Skeletal muscle satellite cell (primary cell): ENCODE measurements at regions not wholly inside any gene's neighbourhood (a gene's known extent, or its start where the extent isn't known, plus 50 kb on each side); places are given as distances from the start of the nearest gene placed in this dataset.

Experiments used
- H3K27me3 ChIP-seq: 2 replicates; pipeline ENCODE4 v1.7.0; 2013; ENCODE audit warnings: low read length; ENCODE audit not compliant: control insufficient read depth, insufficient read depth
- H3K36me3 ChIP-seq: 2 replicates; pipeline ENCODE4 v1.7.0; 2013; ENCODE audit warnings: mild to moderate bottlenecking, control low read depth, low read length; ENCODE audit not compliant: insufficient read depth
- H3K4me1 ChIP-seq: 2 replicates; pipeline ENCODE4 v1.7.0; 2013; ENCODE audit warnings: low read length; ENCODE audit not compliant: control insufficient read depth, insufficient read depth
- H3K4me2 ChIP-seq: 2 replicates; pipeline ENCODE4 v1.7.0; 2013; ENCODE audit warnings: mild to moderate bottlenecking, low read length
- H3K4me3 ChIP-seq: 2 replicates; pipeline ENCODE4 v1.7.0; 2013; ENCODE audit warnings: low read length
- H3K9ac ChIP-seq: 2 replicates; pipeline ENCODE4 v1.7.0; 2013; ENCODE audit warnings: mild to moderate bottlenecking, low read depth, low read length, moderate library complexity
- H3K9me3 ChIP-seq: replicated peaks from 2 replicates; pipeline ENCODE4 v1.7.0; 2013; ENCODE audit warnings: mild to moderate bottlenecking, control low read depth, low read length

DNA sequence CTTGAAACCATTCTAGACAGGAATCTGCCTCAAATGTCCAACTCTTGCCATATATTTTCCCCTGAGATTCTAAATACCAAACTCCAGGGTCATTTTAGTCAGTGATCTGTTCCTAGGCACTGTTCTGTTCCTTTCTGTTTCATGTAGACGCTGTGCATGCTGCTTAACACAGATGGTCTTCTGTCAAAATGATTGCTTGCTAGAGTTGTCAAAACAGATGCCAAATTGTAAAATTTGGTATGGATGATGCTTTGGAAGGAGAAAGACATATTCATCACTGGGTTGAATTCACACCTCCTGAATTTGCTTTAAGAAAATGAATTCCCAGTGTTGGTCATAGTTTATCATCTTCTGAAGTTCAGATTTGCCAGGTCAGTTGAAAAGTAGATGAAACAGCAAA is 425.9 kb downstream of the ETS1 start:
- Histone ChIP-seq H3K36me3 (no peaks in the 10 kb centered on the region), H3K27me3 (no peaks in the 10 kb centered on the region), H3K9ac (no peak overlapping the region), H3K9me3 (no peaks in the 10 kb centered on the region), H3K4me1 (no peaks in the 10 kb centered on the region), H3K4me3 (no peak overlapping the region), H3K4me2 (no peak overlapping the region)

- Histone ChIP-seq H3K36me3 (no peaks in the 10 kb centered on the region), H3K4me3 (no peak overlapping the region), H3K4me1 (no peaks in the 10 kb centered on the region), H3K27me3 (no peaks in the 10 kb centered on the region), H3K4me2 (no peak overlapping the region), H3K9ac (no peak overlapping the region), H3K9me3 (no peaks in the 10 kb centered on the region)
Observed at GRCh38 chr11:128158860-128159259, 428.5 kb downstream of the ETS1 start.

DNA sequence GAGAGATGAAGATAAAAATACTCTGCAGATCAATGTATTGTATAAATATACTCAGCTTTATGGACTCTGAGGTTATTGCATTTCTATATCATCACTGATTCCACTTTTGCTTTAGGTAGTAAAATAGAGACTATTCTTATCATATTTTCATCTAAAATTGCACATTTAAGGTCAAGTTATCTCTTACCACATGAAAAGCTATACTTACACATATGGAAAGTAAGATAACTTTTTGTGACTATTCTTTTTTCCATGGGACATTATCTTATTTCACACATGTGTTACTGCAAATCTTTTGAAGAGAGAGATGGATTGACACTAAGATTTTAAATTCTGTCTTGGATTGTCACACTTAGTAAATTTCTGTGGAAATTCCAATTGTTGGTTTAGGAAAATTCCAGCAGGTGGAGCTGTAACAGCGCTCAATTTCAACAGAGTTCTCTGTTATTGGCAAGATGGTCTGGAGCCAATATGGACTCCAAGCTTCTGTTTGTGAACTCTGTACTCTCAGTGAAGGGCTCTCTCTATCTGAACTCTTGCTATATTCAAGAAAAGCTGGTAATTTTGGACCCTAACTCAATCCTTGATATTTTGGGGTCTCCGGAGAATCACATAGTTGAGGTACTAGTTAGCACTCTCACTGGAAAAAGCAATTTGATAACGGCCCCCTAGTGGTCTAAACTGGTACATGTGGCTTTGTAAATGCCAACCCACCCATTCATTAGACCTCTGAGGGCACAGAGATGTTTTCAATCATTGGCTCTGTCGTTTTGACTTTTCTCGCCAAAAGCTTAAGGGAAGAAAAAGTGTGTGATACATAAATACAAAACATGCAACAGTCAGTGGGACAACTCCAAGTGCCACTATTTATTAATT is 429.7 kb downstream of the ETS1 start:
- H3K9ac ChIP-seq: peak overlapping the region; percentile 50
- no peaks in the 10 kb centered on the region for H3K27me3 ChIP-seq
- H3K9me3 ChIP-seq: no peaks in the 10 kb centered on the region
- H3K36me3 ChIP-seq: no peaks in the 10 kb centered on the region
- peak overlapping the region; percentile 78 for H3K4me2 ChIP-seq
- H3K4me3 ChIP-seq: peak overlapping the region; percentile 55
- no peaks in the 10 kb centered on the region for H3K4me1 ChIP-seq

- Histone ChIP-seq H3K9ac (no peak overlapping the region), H3K4me3 (no peak overlapping the region), H3K36me3 (no peaks in the 10 kb centered on the region), H3K4me2 (no peak overlapping the region), H3K9me3 (no peaks in the 10 kb centered on the region), H3K4me1 (no peaks in the 10 kb centered on the region), H3K27me3 (no peaks in the 10 kb centered on the region)
Observed at GRCh38 chr11:128156486-128156885, 430.9 kb downstream of the ETS1 start.

DNA sequence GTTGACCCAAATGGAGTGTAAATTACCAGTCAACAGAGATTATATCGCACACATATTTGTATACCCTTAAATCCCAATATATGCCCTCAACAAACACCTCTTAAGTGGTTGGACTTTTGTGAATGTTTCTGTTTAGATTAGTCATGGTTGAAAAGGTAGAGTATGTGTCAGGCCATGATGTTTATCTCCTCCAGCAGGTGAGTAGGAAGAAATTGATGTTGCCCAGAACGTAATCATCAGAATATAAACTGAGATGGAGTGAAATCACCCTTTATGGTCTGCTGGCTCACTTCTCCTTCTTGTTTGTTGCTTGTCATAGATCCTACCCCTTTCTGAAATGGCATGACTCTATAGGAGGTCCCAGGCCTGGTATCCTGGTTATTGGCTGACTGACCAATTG is 431.8 kb downstream of the ETS1 start:
- Histone ChIP-seq H3K36me3 (no peaks in the 10 kb centered on the region), H3K4me3 (no peak overlapping the region), H3K27me3 (no peaks in the 10 kb centered on the region), H3K4me2 (no peak overlapping the region), H3K4me1 (no peaks in the 10 kb centered on the region), H3K9me3 (no peaks in the 10 kb centered on the region), H3K9ac (no peak overlapping the region)

GRCh38 chr11:128153697-128154048 is 433.7 kb downstream of the ETS1 start:
- H3K27me3 ChIP-seq: no peaks in the 10 kb centered on the region
- no peaks in the 10 kb centered on the region for H3K36me3 ChIP-seq
- no peaks in the 10 kb centered on the region for H3K4me1 ChIP-seq
- no peak overlapping the region for H3K4me2 ChIP-seq
- H3K9me3 ChIP-seq: no peaks in the 10 kb centered on the region
- no peak overlapping the region for H3K9ac ChIP-seq
- no peak overlapping the region for H3K4me3 ChIP-seq

- H3K9ac ChIP-seq: no peak overlapping the region
- no peaks in the 10 kb centered on the region for H3K36me3 ChIP-seq
- H3K4me2 ChIP-seq: no peak overlapping the region
- no peaks in the 10 kb centered on the region for H3K27me3 ChIP-seq
- no peak overlapping the region for H3K4me3 ChIP-seq
- H3K9me3 ChIP-seq: no peaks in the 10 kb centered on the region
- no peaks in the 10 kb centered on the region for H3K4me1 ChIP-seq
Observed at GRCh38 chr11:128152796-128153696, 434.3 kb downstream of the ETS1 start.

DNA sequence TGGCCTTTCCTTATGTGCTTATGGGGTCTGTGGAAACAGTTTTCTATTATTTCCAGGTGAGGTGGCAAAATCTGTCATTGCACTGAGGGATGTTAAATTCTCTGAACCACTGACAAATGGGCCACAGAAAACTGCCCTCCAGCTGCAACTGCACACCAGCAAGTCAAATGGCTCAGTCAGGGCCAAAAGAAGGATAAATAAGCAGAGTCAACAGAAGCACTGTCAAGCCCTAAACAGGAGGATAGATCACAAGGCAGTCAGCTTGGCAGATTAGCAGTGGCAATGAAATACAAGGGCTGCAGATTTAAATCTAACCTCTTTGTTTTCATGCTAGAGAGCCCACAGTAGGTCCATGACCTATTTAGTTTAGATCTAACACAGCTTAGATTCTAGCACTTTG is 435.6 kb downstream of the ETS1 start:
- Histone ChIP-seq H3K9me3 (no peaks in the 10 kb centered on the region), H3K4me1 (peaks cover 3% of the 10 kb centered on the region), H3K4me2 (no peak overlapping the region), H3K36me3 (no peaks in the 10 kb centered on the region), H3K27me3 (no peaks in the 10 kb centered on the region), H3K4me3 (no peak overlapping the region), H3K9ac (no peak overlapping the region)

DNA sequence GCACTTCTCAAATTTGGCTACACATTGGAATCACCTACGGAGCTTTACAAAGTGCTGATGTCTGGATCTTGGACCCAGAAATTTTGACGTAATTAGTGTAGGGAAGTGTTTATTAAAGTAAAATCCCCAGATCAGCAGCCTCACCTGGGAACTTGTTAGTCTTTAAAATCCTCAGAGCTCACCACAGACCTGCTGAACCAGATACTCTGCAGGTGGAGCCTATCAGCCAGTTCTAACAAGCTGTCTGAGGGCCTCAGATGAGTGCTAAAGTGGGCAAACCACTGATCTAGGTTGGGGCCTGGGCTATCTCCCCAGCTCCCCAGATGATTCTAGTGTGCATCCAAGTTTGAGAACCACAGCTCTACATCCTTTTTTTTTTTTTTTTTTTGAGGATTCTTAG is 436.0 kb downstream of the ETS1 start:
- Histone ChIP-seq H3K9ac (no peak overlapping the region), H3K4me1 (peaks cover 3% of the 10 kb centered on the region), H3K4me3 (no peak overlapping the region), H3K4me2 (no peak overlapping the region), H3K9me3 (no peaks in the 10 kb centered on the region), H3K36me3 (no peaks in the 10 kb centered on the region), H3K27me3 (no peaks in the 10 kb centered on the region)

GRCh38 chr11:128148208-128148607 is 439.1 kb downstream of the ETS1 start:
- no peak overlapping the region for H3K4me3 ChIP-seq
- H3K9me3 ChIP-seq: no peaks in the 10 kb centered on the region
- H3K9ac ChIP-seq: no peak overlapping the region
- no peaks in the 10 kb centered on the region for H3K36me3 ChIP-seq
- no peaks in the 10 kb centered on the region for H3K27me3 ChIP-seq
- peaks cover 3% of the 10 kb centered on the region for H3K4me1 ChIP-seq
- no peak overlapping the region for H3K4me2 ChIP-seq

GRCh38 chr11:128146926-128147605 is 440.3 kb downstream of the ETS1 start:
- peaks cover 3% of the 10 kb centered on the region for H3K4me1 ChIP-seq
- H3K4me2 ChIP-seq: no peak overlapping the region
- H3K36me3 ChIP-seq: no peaks in the 10 kb centered on the region
- H3K27me3 ChIP-seq: no peaks in the 10 kb centered on the region
- no peaks in the 10 kb centered on the region for H3K9me3 ChIP-seq
- no peak overlapping the region for H3K9ac ChIP-seq
- no peak overlapping the region for H3K4me3 ChIP-seq
